ENCODE measurements at regions not wholly inside any gene's neighbourhood (a gene's known extent, or its start where the extent isn't known, plus 50 kb on each side); places are given as distances from the start of the nearest gene placed in this dataset.
"Not testable (repeated sequence)": the region's sequence is repeated elsewhere in the genome, so short reads cannot be mapped to it uniquely, and the experiment has no call there.

- Mint-ChIP-seq H3K4me1 (ENCODE audit: low read depth, unreplicated experiment) (peaks cover 2% of the 10 kb centered on the region), H3K27ac (ENCODE audit: unreplicated experiment) (no peak overlapping the region), H3K36me3 (ENCODE audit: unreplicated experiment) (no peaks in the 10 kb centered on the region), H3K9me3 (ENCODE audit: unreplicated experiment) (peaks cover 7% of the 10 kb centered on the region), H3K4me3 (ENCODE audit: unreplicated experiment) (no peak overlapping the region), H3K27me3 (ENCODE audit: unreplicated experiment) (no peaks in the 10 kb centered on the region)
- no peak for DNase-seq
- TF ChIP-seq, protein P1, sequence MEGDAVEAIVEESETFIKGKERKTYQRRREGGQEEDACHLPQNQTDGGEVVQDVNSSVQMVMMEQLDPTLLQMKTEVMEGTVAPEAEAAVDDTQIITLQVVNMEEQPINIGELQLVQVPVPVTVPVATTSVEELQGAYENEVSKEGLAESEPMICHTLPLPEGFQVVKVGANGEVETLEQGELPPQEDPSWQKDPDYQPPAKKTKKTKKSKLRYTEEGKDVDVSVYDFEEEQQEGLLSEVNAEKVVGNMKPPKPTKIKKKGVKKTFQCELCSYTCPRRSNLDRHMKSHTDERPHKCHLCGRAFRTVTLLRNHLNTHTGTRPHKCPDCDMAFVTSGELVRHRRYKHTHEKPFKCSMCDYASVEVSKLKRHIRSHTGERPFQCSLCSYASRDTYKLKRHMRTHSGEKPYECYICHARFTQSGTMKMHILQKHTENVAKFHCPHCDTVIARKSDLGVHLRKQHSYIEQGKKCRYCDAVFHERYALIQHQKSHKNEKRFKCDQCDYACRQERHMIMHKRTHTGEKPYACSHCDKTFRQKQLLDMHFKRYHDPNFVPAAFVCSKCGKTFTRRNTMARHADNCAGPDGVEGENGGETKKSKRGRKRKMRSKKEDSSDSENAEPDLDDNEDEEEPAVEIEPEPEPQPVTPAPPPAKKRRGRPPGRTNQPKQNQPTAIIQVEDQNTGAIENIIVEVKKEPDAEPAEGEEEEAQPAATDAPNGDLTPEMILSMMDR (IDR thresholded peaks at IDR 0.05; ENCODE audit: partially characterized antibody, unreplicated experiment): no peak
Measured at GRCh38 chr17:71024172-71024571, 854.8 kb downstream of the KCNJ2 start.

GRCh38 chr17:71024969-71025368 is 855.6 kb downstream of the KCNJ2 start:
- Mint-ChIP-seq H3K36me3 (ENCODE audit: unreplicated experiment) (no peaks in the 10 kb centered on the region), H3K4me3 (ENCODE audit: unreplicated experiment) (no peak overlapping the region), H3K9me3 (ENCODE audit: unreplicated experiment) (peaks cover 7% of the 10 kb centered on the region), H3K27ac (ENCODE audit: unreplicated experiment) (no peak overlapping the region), H3K4me1 (ENCODE audit: low read depth, unreplicated experiment) (peaks cover 2% of the 10 kb centered on the region), H3K27me3 (ENCODE audit: unreplicated experiment) (peaks cover 2% of the 10 kb centered on the region)
- TF ChIP-seq, protein P1 (IDR thresholded peaks at IDR 0.05; ENCODE audit: partially characterized antibody, unreplicated experiment): no peak
- DNase-seq: no peak

- no peak overlapping the region for H3K27ac Mint-ChIP-seq (ENCODE audit: unreplicated experiment)
- peaks cover 17% of the 10 kb centered on the region for H3K9me3 Mint-ChIP-seq (ENCODE audit: unreplicated experiment)
- peaks cover 13% of the 10 kb centered on the region for H3K27me3 Mint-ChIP-seq (ENCODE audit: unreplicated experiment)
- H3K36me3 Mint-ChIP-seq (ENCODE audit: unreplicated experiment): no peaks in the 10 kb centered on the region
- TF ChIP-seq, protein P1 (IDR thresholded peaks at IDR 0.05; ENCODE audit: partially characterized antibody, unreplicated experiment): no peak
- H3K4me1 Mint-ChIP-seq (ENCODE audit: low read depth, unreplicated experiment): peaks cover 15% of the 10 kb centered on the region
- DNase-seq: no peak
- H3K4me3 Mint-ChIP-seq (ENCODE audit: unreplicated experiment): no peak overlapping the region
Measured at GRCh38 chr17:71029246-71029645, 859.9 kb downstream of the KCNJ2 start.

- H3K4me3 Mint-ChIP-seq (ENCODE audit: unreplicated experiment); H3K27ac Mint-ChIP-seq (ENCODE audit: unreplicated experiment); DNase-seq; H3K36me3 Mint-ChIP-seq (ENCODE audit: unreplicated experiment): not testable (repeated sequence)
- peaks cover 13% of the 10 kb centered on the region for H3K4me1 Mint-ChIP-seq (ENCODE audit: low read depth, unreplicated experiment)
- H3K9me3 Mint-ChIP-seq (ENCODE audit: unreplicated experiment): peaks cover 17% of the 10 kb centered on the region
- peaks cover 13% of the 10 kb centered on the region for H3K27me3 Mint-ChIP-seq (ENCODE audit: unreplicated experiment)
Measured at GRCh38 chr17:71031286-71031685, 862.0 kb downstream of the KCNJ2 start.

- DNase-seq: peak; percentile 70
- H3K27ac Mint-ChIP-seq (ENCODE audit: unreplicated experiment): peak overlapping the region; percentile 89
Measured at GRCh38 chr17:71032746-71033273, 863.5 kb downstream of the KCNJ2 start.

More at GRCh38 chr17:71032746-71033273, 863.5 kb downstream of the KCNJ2 start:
- H3K9me3 Mint-ChIP-seq (ENCODE audit: unreplicated experiment): peaks cover 17% of the 10 kb centered on the region
- H3K4me1 Mint-ChIP-seq (ENCODE audit: low read depth, unreplicated experiment): peaks cover 13% of the 10 kb centered on the region
- no peaks in the 10 kb centered on the region for H3K36me3 Mint-ChIP-seq (ENCODE audit: unreplicated experiment)
- H3K4me3 Mint-ChIP-seq (ENCODE audit: unreplicated experiment): peak overlapping the region; percentile 22
- TF ChIP-seq, protein P1 (IDR thresholded peaks at IDR 0.05; ENCODE audit: partially characterized antibody, unreplicated experiment): no peak
- H3K27me3 Mint-ChIP-seq (ENCODE audit: unreplicated experiment): peaks cover 13% of the 10 kb centered on the region

All from glutamatergic neuron (in vitro differentiated cells).